HEK293 (cell line): ENCODE measurements at regions not wholly inside any gene's neighbourhood (a gene's known extent, or its start where the extent isn't known, plus 50 kb on each side); places are given as distances from the start of the nearest gene placed in this dataset.

Experiments used
- CTCF ChIA-PET: fragments of 350-600 bp; formaldehyde crosslinking; extraction: SDS; loops from one replicate; lab custom pipeline; 2021; ENCODE audit warnings: antibody characterized with exemption; lab: Yijun Ruan, JAX
- POLR2A ChIA-PET: fragments of 300-600 bp; formaldehyde crosslinking; extraction: SDS; loops from one replicate; lab custom pipeline; 2020; ENCODE audit warnings: antibody characterized with exemption, inconsistent platforms; lab: Yijun Ruan, JAX
- H3K27ac ChIP-seq: fragments of 200-500 bp; sonication (Bioruptor generic); 2 replicates; pipeline ENCODE4 v1.5.1; 2014; ENCODE audit warnings: low read depth, low read length, control low read depth, inconsistent platforms; ENCODE audit errors: extremely low read depth
- H3K36me3 ChIP-seq, 2 experiments: fragments of 200-500 bp in 1 of 2; sonication (Bioruptor generic) in 1 of 2; 1 replicate in 1 of 2; 2 replicates in 1 of 2; pipeline ENCODE4 v1.5.1; 2014 to 2017; ENCODE audit warnings: inconsistent platforms in 2 of 2, low read length in 2 of 2; ENCODE audit not compliant: control insufficient read depth in 2 of 2, insufficient read depth in 1 of 2
- H3K4me1 ChIP-seq: fragments of 200-500 bp; sonication (Bioruptor generic); 2 replicates; pipeline ENCODE4 v1.5.1; 2014; ENCODE audit warnings: mild to moderate bottlenecking, low read length, inconsistent platforms; ENCODE audit not compliant: control insufficient read depth, insufficient read depth
- H3K4me3 ChIP-seq: 2 replicates; pipeline ENCODE4 v1.5.1; 2011; ENCODE audit warnings: low read depth, mild to moderate bottlenecking, control low read depth, low read length, moderate library complexity
- H3K9me3 ChIP-seq: fragments of 200-500 bp; sonication (Bioruptor generic); 2 replicates; pipeline ENCODE4 v1.5.1; 2014; ENCODE audit warnings: low read depth, low read length, inconsistent platforms; ENCODE audit not compliant: control insufficient read depth, insufficient read depth
- EGR2 ChIP-seq: fragments of 450-650 bp; formaldehyde crosslinking; IDR thresholded peaks from 2 replicates; pipeline ENCODE4 v1.5.1; 2016; ENCODE audit warnings: low read depth, missing biosample characterization, missing genetic modification characterization
- HOXD13 ChIP-seq: sonication (generic); formaldehyde crosslinking; IDR thresholded peaks from 2 replicates; pipeline ENCODE4 v1.8.0; 2022; ENCODE audit warnings: missing genetic modification reagents, borderline replicate concordance
- IKZF3 ChIP-seq: fragments of 450-650 bp; IDR thresholded peaks from 2 replicates; pipeline ENCODE4 v1.5.0; 2018; ENCODE audit warnings: missing biosample characterization, mild to moderate bottlenecking, missing genetic modification characterization, moderate library complexity
- KLF10 ChIP-seq: fragments of 450-650 bp; IDR thresholded peaks from 2 replicates; pipeline ENCODE4 v1.5.1; 2018; ENCODE audit warnings: missing biosample characterization, mild to moderate bottlenecking, missing genetic modification characterization
- SETDB1 ChIP-seq: IDR thresholded peaks from one replicate; pipeline ENCODE4 v1.6.1; 2017; ENCODE audit warnings: mild to moderate bottlenecking, low read length, moderate library complexity, mixed read lengths; ENCODE audit not compliant: insufficient read length
- ZNF133 ChIP-seq: fragments of 450-650 bp; formaldehyde crosslinking; IDR thresholded peaks from 2 replicates; pipeline ENCODE4 v1.5.1; 2016; ENCODE audit warnings: missing biosample characterization, missing genetic modification characterization
- ZNF140 ChIP-seq: fragments of 450-650 bp; formaldehyde crosslinking; IDR thresholded peaks from 2 replicates; pipeline ENCODE4 v1.5.1; 2016; ENCODE audit warnings: missing biosample characterization, missing genetic modification characterization
- ZNF169 ChIP-seq: fragments of 450-650 bp; formaldehyde crosslinking; IDR thresholded peaks from 2 replicates; pipeline ENCODE4 v1.5.1; 2016; ENCODE audit warnings: missing biosample characterization, missing genetic modification characterization
- ZNF214 ChIP-seq: fragments of 450-650 bp; formaldehyde crosslinking; IDR thresholded peaks from 2 replicates; pipeline ENCODE4 v1.5.1; 2017; ENCODE audit warnings: missing biosample characterization, mild to moderate bottlenecking, missing genetic modification characterization, borderline replicate concordance
- ZNF24 ChIP-seq: fragments of 450-650 bp; formaldehyde crosslinking; IDR thresholded peaks from 2 replicates; pipeline ENCODE4 v1.5.1; 2016; ENCODE audit warnings: missing biosample characterization, missing genetic modification characterization
- ZNF248 ChIP-seq: fragments of 450-650 bp; formaldehyde crosslinking; IDR thresholded peaks from 2 replicates; pipeline ENCODE4 v1.5.1; 2017; ENCODE audit warnings: missing biosample characterization, missing genetic modification characterization
- ZNF26 ChIP-seq: fragments of 450-650 bp; formaldehyde crosslinking; IDR thresholded peaks from 2 replicates; pipeline ENCODE4 v1.5.1; 2016; ENCODE audit warnings: missing biosample characterization, missing genetic modification characterization
- ZNF311 ChIP-seq: fragments of 450-650 bp; formaldehyde crosslinking; IDR thresholded peaks from 2 replicates; pipeline ENCODE4 v1.5.1; 2017; ENCODE audit warnings: missing biosample characterization, missing genetic modification characterization, borderline replicate concordance
- ZNF350 ChIP-seq: fragments of 450-650 bp; formaldehyde crosslinking; IDR thresholded peaks from 2 replicates; pipeline ENCODE4 v1.5.0; 2017; ENCODE audit warnings: missing biosample characterization, mild to moderate bottlenecking, missing genetic modification characterization
- ZNF37A ChIP-seq: fragments of 450-650 bp; IDR thresholded peaks from 2 replicates; pipeline ENCODE4 v1.5.1; 2018; ENCODE audit warnings: missing biosample characterization, missing genetic modification characterization
- ZNF391 ChIP-seq: fragments of 450-650 bp; formaldehyde crosslinking; IDR thresholded peaks from 2 replicates; pipeline ENCODE4 v1.5.1; 2016; ENCODE audit warnings: low read depth, missing biosample characterization, missing genetic modification characterization, borderline replicate concordance
- ZNF473 ChIP-seq: fragments of 450-650 bp; formaldehyde crosslinking; IDR thresholded peaks from 2 replicates; pipeline ENCODE4 v1.5.1; 2017; ENCODE audit warnings: missing biosample characterization, missing genetic modification characterization
- ZNF600 ChIP-seq: fragments of 450-650 bp; formaldehyde crosslinking; IDR thresholded peaks from 2 replicates; pipeline ENCODE4 v1.5.1; 2016; ENCODE audit warnings: missing biosample characterization, missing genetic modification characterization
- ZNF645 ChIP-seq: fragments of 450-650 bp; formaldehyde crosslinking; IDR thresholded peaks from 2 replicates; pipeline ENCODE4; 2016; ENCODE audit warnings: missing biosample characterization, missing genetic modification characterization
- ZNF654 ChIP-seq: fragments of 450-650 bp; formaldehyde crosslinking; IDR thresholded peaks from 2 replicates; pipeline ENCODE4 v1.5.1; 2016; ENCODE audit warnings: low read depth, missing biosample characterization, missing genetic modification characterization
- ZNF768 ChIP-seq: fragments of 450-650 bp; formaldehyde crosslinking; IDR thresholded peaks from 2 replicates; pipeline ENCODE4 v1.5.1; 2018; ENCODE audit warnings: missing biosample characterization, mild to moderate bottlenecking, missing genetic modification characterization
- ZNF776 ChIP-seq: fragments of 450-650 bp; formaldehyde crosslinking; IDR thresholded peaks from 2 replicates; pipeline ENCODE4 v1.5.0; 2017; ENCODE audit warnings: missing biosample characterization, missing genetic modification characterization, borderline replicate concordance
- ZNF777 ChIP-seq: fragments of 450-650 bp; formaldehyde crosslinking; IDR thresholded peaks from 2 replicates; pipeline ENCODE4 v1.5.1; 2017; ENCODE audit warnings: missing biosample characterization, missing genetic modification characterization, borderline replicate concordance
- ZNF792 ChIP-seq: fragments of 450-650 bp; formaldehyde crosslinking; IDR thresholded peaks from 2 replicates; pipeline ENCODE4 v1.5.1; 2016; ENCODE audit warnings: missing biosample characterization, missing genetic modification characterization
- ZSCAN23 ChIP-seq: fragments of 450-650 bp; formaldehyde crosslinking; IDR thresholded peaks from 2 replicates; pipeline ENCODE4 v1.5.1; 2016; ENCODE audit warnings: missing biosample characterization, missing genetic modification characterization
- ZSCAN30 ChIP-seq: fragments of 450-650 bp; IDR thresholded peaks from 2 replicates; pipeline ENCODE4 v1.5.1; 2018; ENCODE audit warnings: missing biosample characterization, mild to moderate bottlenecking, missing genetic modification characterization, moderate library complexity
- TF ChIP-seq, protein P1 (sequence below): fragments of 450-650 bp; formaldehyde crosslinking; IDR thresholded peaks from 2 replicates; pipeline ENCODE4 v1.5.1; 2017; ENCODE audit warnings: missing biosample characterization, missing genetic modification characterization
- TF ChIP-seq, protein P2 (sequence below): fragments of 450-650 bp; formaldehyde crosslinking; IDR thresholded peaks from 2 replicates; pipeline ENCODE4 v1.5.1; 2016; ENCODE audit warnings: missing biosample characterization, missing genetic modification characterization

DNA sequence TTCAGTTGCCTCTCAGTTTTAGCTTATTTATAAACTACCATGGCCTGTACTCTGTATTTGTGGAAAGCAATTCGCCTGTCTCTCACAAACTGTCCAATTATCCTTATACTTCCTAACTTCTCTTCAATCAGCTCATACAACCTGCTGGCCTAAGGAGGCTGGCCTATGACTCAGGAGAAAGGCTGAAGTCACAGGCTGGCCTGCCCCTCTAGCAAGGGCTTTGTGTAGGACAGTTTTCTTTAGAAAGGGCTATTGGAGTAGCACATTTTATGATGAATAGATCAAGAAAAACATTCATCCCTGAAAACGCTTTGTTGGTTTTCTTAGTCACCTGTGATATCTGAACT, 988.7 kb upstream of the ARRDC3 start:
- no peaks in the 10 kb centered on the region for H3K36me3 ChIP-seq
- H3K27ac ChIP-seq = no peak overlapping the region
- CTCF ChIA-PET = no interaction called here
- no peaks in the 10 kb centered on the region for H3K9me3 ChIP-seq
- POLR2A ChIA-PET = no interaction called here
- TF ChIP-seq IKZF3 (tag by site-specific recombination) (no peak), ZNF391 (tag by site-specific recombination) (no peak), HOXD13 (no peak), ZNF792 (no peak), ZNF133 (tag by site-specific recombination) (no peak), ZNF169 (tag by site-specific recombination) (no peak), ZNF140 (tag by site-specific recombination) (no peak), ZNF645 (tag by site-specific recombination) (no peak), ZNF654 (no peak), EGR2 (no peak), SETDB1 (no peak)
- TF ChIP-seq, protein P1, sequence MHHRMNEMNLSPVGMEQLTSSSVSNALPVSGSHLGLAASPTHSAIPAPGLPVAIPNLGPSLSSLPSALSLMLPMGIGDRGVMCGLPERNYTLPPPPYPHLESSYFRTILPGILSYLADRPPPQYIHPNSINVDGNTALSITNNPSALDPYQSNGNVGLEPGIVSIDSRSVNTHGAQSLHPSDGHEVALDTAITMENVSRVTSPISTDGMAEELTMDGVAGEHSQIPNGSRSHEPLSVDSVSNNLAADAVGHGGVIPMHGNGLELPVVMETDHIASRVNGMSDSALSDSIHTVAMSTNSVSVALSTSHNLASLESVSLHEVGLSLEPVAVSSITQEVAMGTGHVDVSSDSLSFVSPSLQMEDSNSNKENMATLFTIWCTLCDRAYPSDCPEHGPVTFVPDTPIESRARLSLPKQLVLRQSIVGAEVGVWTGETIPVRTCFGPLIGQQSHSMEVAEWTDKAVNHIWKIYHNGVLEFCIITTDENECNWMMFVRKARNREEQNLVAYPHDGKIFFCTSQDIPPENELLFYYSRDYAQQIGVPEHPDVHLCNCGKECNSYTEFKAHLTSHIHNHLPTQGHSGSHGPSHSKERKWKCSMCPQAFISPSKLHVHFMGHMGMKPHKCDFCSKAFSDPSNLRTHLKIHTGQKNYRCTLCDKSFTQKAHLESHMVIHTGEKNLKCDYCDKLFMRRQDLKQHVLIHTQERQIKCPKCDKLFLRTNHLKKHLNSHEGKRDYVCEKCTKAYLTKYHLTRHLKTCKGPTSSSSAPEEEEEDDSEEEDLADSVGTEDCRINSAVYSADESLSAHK (tag by site-specific recombination) = no peak
- TF ChIP-seq, protein P2, sequence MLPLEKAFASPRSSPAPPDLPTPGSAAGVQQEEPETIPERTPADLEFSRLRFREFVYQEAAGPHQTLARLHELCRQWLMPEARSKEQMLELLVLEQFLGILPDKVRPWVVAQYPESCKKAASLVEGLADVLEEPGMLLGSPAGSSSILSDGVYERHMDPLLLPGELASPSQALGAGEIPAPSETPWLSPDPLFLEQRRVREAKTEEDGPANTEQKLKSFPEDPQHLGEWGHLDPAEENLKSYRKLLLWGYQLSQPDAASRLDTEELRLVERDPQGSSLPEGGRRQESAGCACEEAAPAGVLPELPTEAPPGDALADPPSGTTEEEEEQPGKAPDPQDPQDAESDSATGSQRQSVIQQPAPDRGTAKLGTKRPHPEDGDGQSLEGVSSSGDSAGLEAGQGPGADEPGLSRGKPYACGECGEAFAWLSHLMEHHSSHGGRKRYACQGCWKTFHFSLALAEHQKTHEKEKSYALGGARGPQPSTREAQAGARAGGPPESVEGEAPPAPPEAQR (tag by site-specific recombination) = no peak
- TF ChIP-seq, all 188 proteins: peak for 0
- Histone ChIP-seq H3K4me1 (no peaks in the 10 kb centered on the region), H3K4me3 (no peak overlapping the region)

GRCh38 chr5:92371171-92371888, 988.2 kb upstream of the ARRDC3 start:
- H3K36me3 ChIP-seq = no peaks in the 10 kb centered on the region
- no peaks in the 10 kb centered on the region for H3K4me1 ChIP-seq
- H3K9me3 ChIP-seq = no peaks in the 10 kb centered on the region
- H3K27ac ChIP-seq = no peak overlapping the region
- H3K4me3 ChIP-seq = no peak overlapping the region
- ChIA-PET POLR2A (no interaction called here), CTCF (no interaction called here)
- TF ChIP-seq ZNF248 (tag by site-specific recombination) = no peak
- TF ChIP-seq KLF10 (tag by site-specific recombination) = no peak
- TF ChIP-seq ZNF37A = no peak
- TF ChIP-seq ZNF768 (tag by site-specific recombination) = no peak
- no peak for TF ChIP-seq ZNF473
- TF ChIP-seq ZNF26 (tag by site-specific recombination) = no peak
- TF ChIP-seq ZNF600 = no peak
- no peak for TF ChIP-seq ZNF214 (tag by site-specific recombination)
- TF ChIP-seq ZNF24 (tag by site-specific recombination) = no peak
- no peak for TF ChIP-seq ZNF776 (tag by site-specific recombination)
- TF ChIP-seq ZSCAN30 (tag by site-specific recombination) = no peak
- TF ChIP-seq ZSCAN23 (tag by site-specific recombination) = no peak
- no peak for TF ChIP-seq ZNF777
- TF ChIP-seq ZNF350 = no peak
- no peak for TF ChIP-seq ZNF311
